ENCODE measurements at regions not wholly inside any gene's neighbourhood (a gene's known extent, or its start where the extent isn't known, plus 50 kb on each side); places are given as distances from the start of the nearest gene placed in this dataset.

- TF ChIP-seq POLR2A (IDR thresholded peaks at IDR 0.05; ENCODE audit: low read depth, low read length) (no peak), EZH2 (IDR thresholded peaks at IDR 0.05; ENCODE audit: borderline replicate concordance, low read depth, low read length, severe bottlenecking) (no peak), POLR2AphosphoS5 (IDR thresholded peaks at IDR 0.05; ENCODE audit: insufficient read depth, low read depth, low read length) (no peak)
- TF ChIP-seq, protein P1, sequence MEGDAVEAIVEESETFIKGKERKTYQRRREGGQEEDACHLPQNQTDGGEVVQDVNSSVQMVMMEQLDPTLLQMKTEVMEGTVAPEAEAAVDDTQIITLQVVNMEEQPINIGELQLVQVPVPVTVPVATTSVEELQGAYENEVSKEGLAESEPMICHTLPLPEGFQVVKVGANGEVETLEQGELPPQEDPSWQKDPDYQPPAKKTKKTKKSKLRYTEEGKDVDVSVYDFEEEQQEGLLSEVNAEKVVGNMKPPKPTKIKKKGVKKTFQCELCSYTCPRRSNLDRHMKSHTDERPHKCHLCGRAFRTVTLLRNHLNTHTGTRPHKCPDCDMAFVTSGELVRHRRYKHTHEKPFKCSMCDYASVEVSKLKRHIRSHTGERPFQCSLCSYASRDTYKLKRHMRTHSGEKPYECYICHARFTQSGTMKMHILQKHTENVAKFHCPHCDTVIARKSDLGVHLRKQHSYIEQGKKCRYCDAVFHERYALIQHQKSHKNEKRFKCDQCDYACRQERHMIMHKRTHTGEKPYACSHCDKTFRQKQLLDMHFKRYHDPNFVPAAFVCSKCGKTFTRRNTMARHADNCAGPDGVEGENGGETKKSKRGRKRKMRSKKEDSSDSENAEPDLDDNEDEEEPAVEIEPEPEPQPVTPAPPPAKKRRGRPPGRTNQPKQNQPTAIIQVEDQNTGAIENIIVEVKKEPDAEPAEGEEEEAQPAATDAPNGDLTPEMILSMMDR (IDR thresholded peaks at IDR 0.05; ENCODE audit: extremely low read depth in 1 of 2, insufficient read depth in 1 of 2, low read depth in 1 of 2, low read length in 2 of 2), result no peak
- TF ChIP-seq, protein P2, sequence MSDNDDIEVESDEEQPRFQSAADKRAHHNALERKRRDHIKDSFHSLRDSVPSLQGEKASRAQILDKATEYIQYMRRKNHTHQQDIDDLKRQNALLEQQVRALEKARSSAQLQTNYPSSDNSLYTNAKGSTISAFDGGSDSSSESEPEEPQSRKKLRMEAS (IDR thresholded peaks at IDR 0.05; ENCODE audit: insufficient read depth, insufficient read length), result no peak
Measured at GRCh38 chr2:191514613-191515012, 163.3 kb upstream of the NABP1 start.

All from endothelial cell of umbilical vein (primary cell).